ENCODE measurements at regions not wholly inside any gene's neighbourhood (a gene's known extent, or its start where the extent isn't known, plus 50 kb on each side); places are given as distances from the start of the nearest gene placed in this dataset.

- TF ChIP-seq CTCF (IDR thresholded peaks at IDR 0.05; ENCODE audit: insufficient read depth, low read length, poor library complexity, severe bottlenecking) = no peak
Observed at GRCh38 chr4:81272671-81273070, 57.6 kb upstream of the PRKG2 start.

More at GRCh38 chr4:81272671-81273070, 57.6 kb upstream of the PRKG2 start:
- no peaks in the 10 kb centered on the region for H3K36me3 ChIP-seq (ENCODE audit: low read length)
- no peak overlapping the region for H3K27ac ChIP-seq (ENCODE audit: low read depth, low read length)
- no peaks in the 10 kb centered on the region for H3K9me3 ChIP-seq (ENCODE audit: insufficient read depth, low read length)
- H3F3A ChIP-seq (ENCODE audit: insufficient read depth) = no peaks in the 10 kb centered on the region
- no peaks in the 10 kb centered on the region for H3K9me2 ChIP-seq (replicated peaks; ENCODE audit: insufficient read depth, low read length)
- H3K9ac ChIP-seq (ENCODE audit: low read length) = no peak overlapping the region
- no peak overlapping the region for H3K4me3 ChIP-seq (ENCODE audit: insufficient read depth, low read length, poor library complexity, severe bottlenecking)
- no peaks in the 10 kb centered on the region for H3K27me3 ChIP-seq (ENCODE audit: low read length)
- no peak overlapping the region for H3K4me2 ChIP-seq (ENCODE audit: low read depth, low read length, poor library complexity, severe bottlenecking)
- H4K20me1 ChIP-seq (ENCODE audit: low read depth, low read length) = no peaks in the 10 kb centered on the region
- H2AFZ ChIP-seq (ENCODE audit: low read depth, low read length, severe bottlenecking) = no peak overlapping the region
- no peaks in the 10 kb centered on the region for H3K79me2 ChIP-seq (ENCODE audit: insufficient read depth, low read length)
